HG02840 (cell line): ENCODE measurements at regions not wholly inside any gene's neighbourhood (a gene's known extent, or its start where the extent isn't known, plus 50 kb on each side); places are given as distances from the start of the nearest gene placed in this dataset.

Source experiments
- ATAC-seq: cut with Tn5 transposase; IDR thresholded peaks from one replicate; pipeline ENCODE4 v1.9.1; 2021; ENCODE audit warnings: mild to moderate bottlenecking, moderate library complexity, moderate number of reproducible peaks; ENCODE audit not compliant: unreplicated experiment, low FRiP score

DNA sequence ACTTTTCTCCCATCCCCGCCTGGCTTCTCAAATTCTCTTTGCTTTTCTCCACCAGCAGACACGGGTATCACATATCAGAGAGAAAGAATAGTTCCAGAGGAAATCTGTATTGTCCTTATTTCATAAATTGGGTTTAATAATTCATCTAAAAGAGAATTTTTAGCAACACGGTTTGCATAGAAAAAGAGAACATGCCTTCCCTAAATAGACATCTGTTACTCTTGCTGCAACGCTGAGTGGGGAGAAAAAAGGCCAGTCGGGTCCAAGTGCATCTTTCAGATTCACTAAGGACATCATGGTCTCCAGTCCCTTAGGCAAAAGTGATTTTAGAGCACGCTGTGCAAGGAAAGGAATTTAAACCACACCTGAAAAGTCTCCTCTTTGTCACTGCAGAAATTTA, 201.3 kb downstream of the ABHD5 start:
- ATAC-seq = no peak

DNA sequence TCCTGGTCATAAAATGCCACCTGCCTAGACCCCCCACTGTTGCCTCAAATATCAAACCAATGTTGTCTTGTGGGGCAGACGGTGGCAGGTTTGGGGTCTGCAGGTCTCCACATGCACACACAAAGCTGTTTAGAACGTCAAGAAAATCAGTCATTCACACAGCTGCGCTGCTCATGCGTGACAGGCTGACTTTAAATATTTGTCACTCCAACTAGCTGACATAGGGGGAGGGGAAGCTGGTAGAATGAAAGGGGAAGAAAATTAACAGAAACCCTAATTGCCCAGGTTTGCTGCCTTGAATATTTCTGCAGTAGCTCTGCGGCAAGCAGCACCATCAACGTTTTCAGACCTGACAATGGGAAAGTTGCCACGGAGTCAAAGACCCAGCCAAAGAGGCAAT, 201.8 kb downstream of the ABHD5 start:
- no peak for ATAC-seq

GRCh38 chr3:43893727-43894126, 203.0 kb downstream of the ABHD5 start:
- ATAC-seq = no peak

GRCh38 chr3:43894176-43895049, 203.7 kb downstream of the ABHD5 start:
- ATAC-seq = no peak

- ATAC-seq = no peak
Observed at GRCh38 chr3:43895573-43895972, 204.8 kb downstream of the ABHD5 start.

DNA sequence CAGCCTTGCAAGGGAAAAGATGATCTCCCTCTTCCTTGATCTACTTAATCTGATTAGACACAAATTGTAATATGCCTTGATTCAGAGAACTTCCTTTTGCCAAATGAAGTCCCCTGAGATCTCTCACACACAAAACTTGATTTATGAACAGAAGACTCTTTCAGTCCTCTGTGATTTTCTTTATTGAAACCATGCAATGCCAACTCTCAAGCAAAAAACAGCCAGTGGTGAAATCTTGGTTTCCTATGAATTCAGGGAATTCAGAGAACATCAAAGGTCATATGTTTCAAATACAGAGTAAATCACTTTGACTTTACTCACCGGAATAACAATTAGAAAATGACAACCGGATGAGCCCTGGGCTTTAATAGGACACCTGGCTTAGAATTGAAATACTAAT, 211.7 kb downstream of the ABHD5 start:
- ATAC-seq = no peak

DNA sequence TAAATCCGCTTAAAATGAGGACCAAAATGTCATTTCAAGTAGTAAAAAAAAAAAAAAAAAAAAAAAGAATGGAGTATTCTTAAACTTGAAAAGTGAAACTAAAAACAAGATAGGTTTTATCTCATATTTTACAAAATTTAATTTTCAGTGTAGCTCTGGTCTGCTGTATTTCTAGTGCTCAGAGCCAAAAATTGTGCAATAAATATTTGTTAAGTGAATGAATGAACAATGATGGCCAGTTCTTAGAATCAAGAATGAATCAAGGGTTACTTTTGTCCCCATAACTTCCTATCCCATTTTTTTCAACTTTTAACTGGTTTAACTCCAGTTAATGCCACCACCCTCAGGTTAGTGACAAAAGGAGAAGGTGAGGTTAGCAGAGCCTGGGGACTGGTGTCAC, 214.4 kb downstream of the ABHD5 start:
- no peak for ATAC-seq

DNA sequence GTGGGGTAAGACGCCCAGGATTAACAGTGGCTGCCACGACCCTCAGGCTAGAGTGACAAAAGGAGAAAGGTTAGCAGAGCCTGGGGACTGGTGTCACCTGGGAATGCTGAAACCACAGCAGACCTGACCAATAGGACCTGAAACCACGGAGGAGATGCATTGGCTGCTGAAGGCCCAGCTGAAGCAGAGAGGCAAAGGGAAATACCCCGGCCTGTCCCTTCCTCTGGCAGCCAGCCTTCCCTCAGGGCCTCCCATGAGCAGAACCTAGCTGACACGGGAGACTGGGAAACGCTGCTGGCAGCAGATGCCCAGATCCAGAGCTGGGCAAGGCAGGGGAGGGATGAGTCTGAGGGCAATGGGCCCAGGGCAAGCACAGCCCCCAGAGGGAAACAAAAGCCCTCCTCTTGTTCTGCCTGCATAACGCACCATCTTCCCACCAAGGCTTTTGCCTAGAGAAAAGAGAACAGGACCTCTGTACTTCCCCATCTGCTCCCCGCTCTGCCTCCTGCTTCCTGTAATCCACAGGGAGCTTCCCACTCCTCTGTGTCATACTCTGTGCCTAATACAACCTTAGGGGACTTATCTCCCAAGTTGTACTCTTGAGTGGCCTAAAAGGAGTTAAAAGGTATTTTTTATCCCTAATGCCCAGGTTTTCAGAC, 216.2 kb downstream of the ABHD5 start:
- ATAC-seq = peak; percentile 28

- ATAC-seq = peak; percentile 70
Observed at GRCh38 chr3:43907508-43907858, 216.7 kb downstream of the ABHD5 start.

DNA sequence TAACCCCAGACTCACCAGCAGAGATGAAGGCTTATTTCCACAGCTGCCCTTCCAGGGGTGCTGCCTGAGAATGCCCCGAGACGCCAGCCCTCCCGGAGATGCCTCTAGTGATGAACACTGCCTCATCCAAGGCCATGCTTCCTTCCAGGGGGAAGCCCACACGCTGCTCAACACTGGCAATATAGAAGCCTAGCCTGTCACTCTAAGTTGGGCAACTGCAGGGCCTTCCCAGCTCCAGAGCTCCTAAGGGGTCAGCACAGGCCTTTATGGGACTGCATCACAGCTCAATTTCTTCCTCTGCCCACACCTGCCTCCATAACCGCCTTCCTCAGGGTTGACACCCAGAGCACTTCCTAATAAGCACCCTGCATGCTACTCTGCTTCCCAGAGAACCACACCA, 217.7 kb downstream of the ABHD5 start:
- ATAC-seq = no peak

- no peak for ATAC-seq
Observed at GRCh38 chr3:43909149-43909548, 218.4 kb downstream of the ABHD5 start.

DNA sequence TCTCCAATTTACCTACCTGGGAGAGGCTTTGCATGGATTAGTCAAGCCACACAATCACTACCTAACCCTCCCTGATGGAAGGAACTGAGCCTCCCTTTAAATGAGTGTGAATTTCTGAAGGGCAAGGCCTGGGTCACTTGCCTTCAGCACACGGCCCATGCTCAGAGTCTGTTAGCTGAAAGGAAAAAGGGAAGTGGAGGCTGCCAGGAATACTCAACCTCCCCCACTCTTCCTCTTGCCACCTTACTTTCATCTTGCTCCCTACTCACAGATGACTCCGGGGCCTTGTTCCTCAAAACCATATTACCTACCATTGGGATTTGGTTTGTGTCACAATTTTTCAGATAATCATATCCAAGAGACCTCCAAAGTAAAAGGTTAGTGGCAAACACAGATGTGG, 220.0 kb downstream of the ABHD5 start:
- no peak for ATAC-seq

DNA sequence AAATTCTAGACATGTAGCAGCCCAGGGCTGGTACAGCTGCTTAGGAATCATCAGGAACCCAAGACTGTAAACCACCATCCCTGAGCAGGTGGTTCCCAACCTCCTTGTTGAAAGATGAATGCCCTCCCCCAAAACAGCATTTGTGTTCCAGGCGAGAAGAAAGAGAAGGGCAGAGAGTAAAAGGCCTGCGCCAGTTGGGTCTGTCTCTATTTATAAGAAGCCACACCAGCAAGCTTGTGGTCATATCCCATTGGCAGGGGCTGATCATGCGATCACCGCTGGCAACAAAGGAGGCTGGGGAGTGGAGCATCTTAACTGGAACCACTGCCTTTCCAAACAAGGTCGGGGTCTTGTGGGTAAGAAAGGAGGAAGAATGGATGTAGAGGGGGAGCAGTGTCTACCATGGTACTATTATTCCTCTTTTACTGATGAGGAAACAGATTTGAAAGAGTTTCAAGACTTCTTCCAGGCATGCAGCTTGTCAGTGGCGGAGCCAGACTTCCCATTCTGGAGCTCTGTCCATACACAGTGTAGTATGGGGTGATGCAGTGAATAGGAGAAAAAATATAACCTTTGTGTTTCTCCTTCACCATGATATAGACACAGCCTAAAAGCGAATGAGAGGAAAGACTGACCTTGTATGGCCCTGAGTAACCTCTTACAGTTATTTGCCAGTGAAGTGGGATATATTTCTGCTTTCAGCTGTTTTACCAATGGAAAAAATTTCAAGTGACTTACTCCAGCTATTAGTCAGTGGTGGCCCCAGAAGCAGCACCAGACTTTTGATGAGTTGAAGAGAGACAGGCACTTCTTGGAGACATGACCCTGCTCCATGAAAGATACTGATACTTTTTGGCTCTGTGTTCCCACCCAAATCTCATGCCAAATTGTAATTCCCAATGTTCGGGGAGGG, 222.6 kb downstream of the ABHD5 start:
- no peak for ATAC-seq

GRCh38 chr3:43914269-43914668, 223.5 kb downstream of the ABHD5 start:
- no peak for ATAC-seq

GRCh38 chr3:43915546-43915945, 224.8 kb downstream of the ABHD5 start:
- no peak for ATAC-seq

DNA sequence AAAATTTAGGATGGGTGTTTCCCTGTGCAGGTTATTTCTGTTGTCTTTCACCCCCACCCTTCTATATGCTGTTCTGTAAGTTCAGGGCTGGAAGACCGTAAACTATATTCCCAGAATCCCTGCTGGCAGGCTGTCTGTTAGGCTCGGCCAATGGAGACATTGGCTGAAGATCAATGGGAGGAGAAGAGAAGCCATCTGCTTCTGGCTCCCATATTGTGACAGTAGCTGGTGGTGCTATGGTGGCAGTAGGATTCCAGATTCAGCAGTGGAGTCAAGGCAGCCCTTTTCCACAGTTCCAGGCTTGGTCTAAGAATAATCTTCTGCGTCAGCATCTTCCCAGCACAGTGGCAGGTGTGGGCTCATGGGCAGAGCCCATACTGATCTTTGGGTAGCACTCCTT, 226.6 kb downstream of the ABHD5 start:
- ATAC-seq = no peak

- no peak for ATAC-seq
Observed at GRCh38 chr3:43919029-43919428, 228.3 kb downstream of the ABHD5 start.

- ATAC-seq = no peak
Observed at GRCh38 chr3:43921056-43921648, 230.4 kb downstream of the ABHD5 start.

GRCh38 chr3:43922374-43922773, 231.6 kb downstream of the ABHD5 start:
- ATAC-seq = no peak

DNA sequence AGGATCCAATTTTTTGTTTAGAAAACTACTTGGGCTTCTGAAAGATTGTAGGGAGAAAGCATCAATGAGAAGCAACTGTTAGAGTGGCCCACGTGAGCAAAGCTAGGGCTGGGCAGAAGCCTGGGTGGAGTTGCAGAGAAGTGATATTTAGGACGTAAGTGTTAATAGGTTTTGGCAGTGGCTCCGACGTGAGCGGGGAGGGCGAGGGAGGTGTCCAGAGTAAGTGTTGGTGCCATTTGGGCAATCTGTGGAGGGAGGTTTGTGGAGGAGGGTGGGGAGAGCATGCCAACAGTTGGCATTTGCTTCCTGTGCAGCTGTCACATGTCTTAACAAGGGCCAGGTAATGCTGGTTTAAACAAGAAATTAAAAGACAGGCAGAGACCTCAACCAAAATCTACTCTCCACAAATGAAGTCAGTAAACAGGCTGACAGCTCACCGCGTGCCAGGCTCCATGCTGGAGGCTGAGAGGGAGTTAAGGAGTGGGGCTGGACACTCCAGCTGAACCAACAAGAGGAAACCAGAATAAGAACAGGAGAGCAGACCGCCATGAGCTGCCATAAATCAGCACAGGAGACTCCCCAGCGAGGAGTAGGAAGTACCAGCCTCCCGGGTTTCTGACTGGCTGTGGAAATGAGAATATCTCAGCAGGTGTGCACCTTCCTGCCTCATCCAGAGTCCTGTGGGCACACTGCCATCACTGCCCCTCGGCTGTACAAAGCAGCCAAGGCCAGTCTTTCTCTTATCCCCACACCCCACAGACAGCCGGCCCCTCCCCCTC, 232.6 kb downstream of the ABHD5 start:
- ATAC-seq = no peak
